A673 (cell line): ENCODE measurements at regions not wholly inside any gene's neighbourhood (a gene's known extent, or its start where the extent isn't known, plus 50 kb on each side); places are given as distances from the start of the nearest gene placed in this dataset.
"Not testable (repeated sequence)": the region's sequence is repeated elsewhere in the genome, so short reads cannot be mapped to it uniquely, and the experiment has no call there.

Experiments used
- CTCF ChIP-seq: fragments of 300-800, 200-600 bp; sonication (generic); conservative IDR thresholded peaks from 2 replicates; pipeline ENCODE4 v1.5.1; 2017; ENCODE audit warnings: low read depth, mild to moderate bottlenecking, antibody characterized with exemption, low read length, moderate library complexity, mixed read lengths
- EZH2 ChIP-seq: fragments of 200-600 bp; sonication (generic); IDR thresholded peaks from 2 replicates; pipeline ENCODE4 v1.6.1; 2017; ENCODE audit warnings: borderline replicate concordance, low read depth, mild to moderate bottlenecking, mixed read lengths, antibody characterized with exemption, low read length; ENCODE audit not compliant: poor library complexity, severe bottlenecking

- not testable (repeated sequence) for TF ChIP-seq CTCF, EZH2
Observed at GRCh38 chr7:114077158-114077524, 158.3 kb upstream of the PPP1R3A start.
